ENCODE measurements at regions not wholly inside any gene's neighbourhood (a gene's known extent, or its start where the extent isn't known, plus 50 kb on each side); places are given as distances from the start of the nearest gene placed in this dataset.

GRCh38 chr1:2919841-2920240, 101.4 kb upstream of the ACTRT2 start:
- Histone ChIP-seq H3K4me2 (no peak overlapping the region), H3K9me3 (replicated peaks in 1 of 11) (0 out of 22 replicates have a peak, but pooled peaks cover 0 to 3% (median 0%) of the 10 kb centered on the region in 11 experiments), H3K4me3 (no peak overlapping the region), H4K20me1 (peaks cover 0 to 46% (median 0%) of the 10 kb centered on the region in 11 experiments; a peak in 8 of 22 replicates), H3K36me3 (no peaks in the 10 kb centered on the region), H3K4me1 (peaks cover 0 to 8% (median 0%) of the 10 kb centered on the region in 10 experiments; a peak in 5 of 20 replicates), H3K9ac (no peak overlapping the region), H3K27ac (no peak overlapping the region), H3K27me3 (peaks cover 15 to 34% (median 24%) of the 10 kb centered on the region in 11 experiments; a peak in 21 of 22 replicates)
- TF ChIP-seq Cebpa-rat (IDR thresholded peaks at IDR 0.05), result no peak

- Histone ChIP-seq H3K9ac (no peak overlapping the region), H3K27me3 (peaks cover 21 to 41% (median 31%) of the 10 kb centered on the region in 11 experiments), H3K4me3 (no peak overlapping the region), H3K9me3 (replicated peaks in 1 of 11) (0 out of 22 replicates have a peak, but pooled peaks cover 0 to 3% (median 0%) of the 10 kb centered on the region in 11 experiments), H3K27ac (no peak overlapping the region), H4K20me1 (peaks cover 0 to 44% (median 0%) of the 10 kb centered on the region in 11 experiments; a peak in 8 of 22 replicates), H3K4me1 (peaks cover 0 to 8% (median 0%) of the 10 kb centered on the region in 10 experiments; a peak in 5 of 20 replicates), H3K4me2 (no peak overlapping the region), H3K36me3 (no peaks in the 10 kb centered on the region)
- TF ChIP-seq Cebpa-rat (IDR thresholded peaks at IDR 0.05), result no peak
Measured at GRCh38 chr1:2920421-2921015, 100.7 kb upstream of the ACTRT2 start.

GRCh38 chr1:2921970-2922686, 99.1 kb upstream of the ACTRT2 start:
- no peaks in the 10 kb centered on the region for H3K36me3 ChIP-seq
- H3K4me1 ChIP-seq, result peaks cover 0 to 8% (median 0%) of the 10 kb centered on the region in 10 experiments; a peak in 5 of 20 replicates
- peaks cover 0 to 58% (median 0%) of the 10 kb centered on the region in 11 experiments; a peak in 8 of 22 replicates for H4K20me1 ChIP-seq
- no peak overlapping the region for H3K4me2 ChIP-seq
- no peak overlapping the region for H3K27ac ChIP-seq
- peaks cover 27 to 54% (median 44%) of the 10 kb centered on the region in 11 experiments for H3K27me3 ChIP-seq
- no peak overlapping the region for H3K4me3 ChIP-seq
- H3K9ac ChIP-seq, result no peak overlapping the region
- no peaks in the 10 kb centered on the region for H3K9me3 ChIP-seq (replicated peaks in 1 of 11)
- no peak for TF ChIP-seq Cebpa-rat (IDR thresholded peaks at IDR 0.05)

- peaks cover 28 to 66% (median 52%) of the 10 kb centered on the region in 11 experiments for H3K27me3 ChIP-seq
- H3K4me2 ChIP-seq, result no peak overlapping the region
- H3K4me1 ChIP-seq, result peaks cover 0 to 8% (median 0%) of the 10 kb centered on the region in 10 experiments; a peak in 7 of 20 replicates
- no peak overlapping the region for H3K4me3 ChIP-seq
- H3K27ac ChIP-seq, result no peak overlapping the region
- H4K20me1 ChIP-seq, result peaks cover 0 to 69% (median 0%) of the 10 kb centered on the region in 11 experiments; a peak in 9 of 22 replicates
- H3K36me3 ChIP-seq, result no peaks in the 10 kb centered on the region
- no peak overlapping the region for H3K9ac ChIP-seq
- TF ChIP-seq Cebpa-rat (IDR thresholded peaks at IDR 0.05), result no peak
- H3K9me3 ChIP-seq (replicated peaks in 1 of 11), result no peaks in the 10 kb centered on the region
Measured at GRCh38 chr1:2923351-2923750, 97.9 kb upstream of the ACTRT2 start.

- H3K36me3 ChIP-seq, result no peaks in the 10 kb centered on the region
- no peak overlapping the region for H3K9ac ChIP-seq
- peaks cover 0 to 18% (median 6%) of the 10 kb centered on the region in 10 experiments; a peak in 9 of 20 replicates for H3K4me1 ChIP-seq
- H3K27me3 ChIP-seq, result peaks cover 28 to 75% (median 58%) of the 10 kb centered on the region in 11 experiments
- no peak overlapping the region for H3K4me2 ChIP-seq
- no peak overlapping the region for H3K4me3 ChIP-seq
- TF ChIP-seq Cebpa-rat (IDR thresholded peaks at IDR 0.05), result no peak
- H3K27ac ChIP-seq, result no peak overlapping the region
- H4K20me1 ChIP-seq, result peaks cover 0 to 78% (median 0%) of the 10 kb centered on the region in 11 experiments; a peak in 8 of 22 replicates
- H3K9me3 ChIP-seq (replicated peaks in 1 of 11), result no peaks in the 10 kb centered on the region
Measured at GRCh38 chr1:2925291-2925690, 96.0 kb upstream of the ACTRT2 start.

GRCh38 chr1:2925918-2926317, 95.3 kb upstream of the ACTRT2 start:
- H3K9ac ChIP-seq, result no peak overlapping the region
- H3K4me3 ChIP-seq, result no peak overlapping the region
- H4K20me1 ChIP-seq, result peaks cover 0 to 73% (median 0%) of the 10 kb centered on the region in 11 experiments; a peak in 8 of 22 replicates
- H3K27ac ChIP-seq, result no peak overlapping the region
- H3K36me3 ChIP-seq, result no peaks in the 10 kb centered on the region
- no peak overlapping the region for H3K4me2 ChIP-seq
- TF ChIP-seq Cebpa-rat (IDR thresholded peaks at IDR 0.05), result no peak
- H3K27me3 ChIP-seq, result peaks cover 28 to 79% (median 58%) of the 10 kb centered on the region in 11 experiments
- peaks cover 0 to 18% (median 6%) of the 10 kb centered on the region in 10 experiments; a peak in 9 of 20 replicates for H3K4me1 ChIP-seq
- H3K9me3 ChIP-seq (replicated peaks in 1 of 11), result no peaks in the 10 kb centered on the region

GRCh38 chr1:2926447-2927055, 94.7 kb upstream of the ACTRT2 start:
- H3K9me3 ChIP-seq (replicated peaks in 1 of 11), result no peaks in the 10 kb centered on the region

GRCh38 chr1:2927393-2928360, 93.6 kb upstream of the ACTRT2 start:
- Histone ChIP-seq H3K27me3 (peaks cover 28 to 85% (median 61%) of the 10 kb centered on the region in 11 experiments), H3K27ac (no peak overlapping the region), H3K4me1 (peaks cover 0 to 17% (median 6%) of the 10 kb centered on the region in 10 experiments; a peak in 9 of 20 replicates), H4K20me1 (peaks cover 0 to 79% (median 0%) of the 10 kb centered on the region in 11 experiments; a peak in 9 of 22 replicates), H3K36me3 (no peaks in the 10 kb centered on the region), H3K4me3 (no peak overlapping the region), H3K4me2 (no peak overlapping the region; a peak in 1 of 22 replicates), H3K9me3 (replicated peaks in 1 of 11) (no peaks in the 10 kb centered on the region), H3K9ac (no peak overlapping the region)
- TF ChIP-seq Cebpa-rat (IDR thresholded peaks at IDR 0.05), result no peak

More at GRCh38 chr1:2926447-2927055, 94.7 kb upstream of the ACTRT2 start:
- H3K27me3 ChIP-seq, result peaks cover 28 to 82% (median 58%) of the 10 kb centered on the region in 11 experiments
- H3K4me3 ChIP-seq, result no peak overlapping the region
- H4K20me1 ChIP-seq, result peaks cover 0 to 78% (median 0%) of the 10 kb centered on the region in 11 experiments; a peak in 9 of 22 replicates
- no peak overlapping the region for H3K27ac ChIP-seq
- H3K36me3 ChIP-seq, result no peaks in the 10 kb centered on the region
- no peak overlapping the region for H3K4me2 ChIP-seq
- no peak overlapping the region for H3K9ac ChIP-seq
- no peak for TF ChIP-seq Cebpa-rat (IDR thresholded peaks at IDR 0.05)
- peaks cover 0 to 18% (median 6%) of the 10 kb centered on the region in 10 experiments; a peak in 9 of 20 replicates for H3K4me1 ChIP-seq

All from BLaER1 treated with 17β-estradiol and CSF1 and Interleukin-3, amounts not matched to agents 10 nM and 100 nM (cell line).